Osteoblast (primary cell): ENCODE measurements at regions not wholly inside any gene's neighbourhood (a gene's known extent, or its start where the extent isn't known, plus 50 kb on each side); places are given as distances from the start of the nearest gene placed in this dataset.

Experiments used
- DNase-seq: peaks from one replicate; pipeline ENCODE4 v3.0.0; 2011; ENCODE audit warnings: low spot score, mixed read lengths; ENCODE audit not compliant: insufficient read length; ENCODE audit errors: missing footprints
- H2AFZ ChIP-seq: 2 replicates; pipeline ENCODE4 v1.6.0; 2011; ENCODE audit warnings: mild to moderate bottlenecking, low read length
- H3K27ac ChIP-seq: 2 replicates; pipeline ENCODE4 v1.5.1; 2011; ENCODE audit warnings: mild to moderate bottlenecking, low read depth, low read length, moderate library complexity
- H3K27me3 ChIP-seq: 2 replicates; pipeline ENCODE4 v1.6.0; 2012; ENCODE audit warnings: mild to moderate bottlenecking, control low read depth, inconsistent platforms, low read length, moderate library complexity; ENCODE audit not compliant: insufficient read depth
- H3K36me3 ChIP-seq: 2 replicates; pipeline ENCODE4 v1.5.1; 2011; ENCODE audit warnings: mild to moderate bottlenecking, low read length, control low read depth, moderate library complexity; ENCODE audit not compliant: insufficient read depth
- H3K4me1 ChIP-seq: 2 replicates; pipeline ENCODE4 v1.5.1; 2011; ENCODE audit warnings: mild to moderate bottlenecking, low read length, control low read depth, moderate library complexity; ENCODE audit not compliant: insufficient read depth
- H3K4me2 ChIP-seq: 2 replicates; pipeline ENCODE4 v1.6.0; 2011; ENCODE audit warnings: mild to moderate bottlenecking, low read length; ENCODE audit not compliant: insufficient read depth
- H3K4me3 ChIP-seq: fragments of 200-600 bp; sonication (generic); 3 replicates; pipeline ENCODE4 v1.5.1; 2012; ENCODE audit warnings: mild to moderate bottlenecking, low read length, inconsistent platforms; ENCODE audit not compliant: insufficient read depth
- H3K79me2 ChIP-seq: 2 replicates; pipeline ENCODE4 v1.6.0; 2012; ENCODE audit warnings: mild to moderate bottlenecking, low read length, control low read depth, inconsistent platforms; ENCODE audit not compliant: insufficient read depth
- H3K9me3 ChIP-seq: 2 replicates; pipeline ENCODE4 v1.5.1; 2011; ENCODE audit warnings: low read depth, low read length, control low read depth
- H4K20me1 ChIP-seq: 2 replicates; pipeline ENCODE4 v1.6.0; 2012; ENCODE audit warnings: mild to moderate bottlenecking, low read length, control low read depth; ENCODE audit not compliant: insufficient read depth
- TF ChIP-seq, protein P1 (sequence below): IDR thresholded peaks from 2 replicates; pipeline ENCODE4 v1.5.1; 2011; ENCODE audit warnings: mild to moderate bottlenecking, low read depth, low read length, moderate library complexity; ENCODE audit errors: extremely low read depth

DNA sequence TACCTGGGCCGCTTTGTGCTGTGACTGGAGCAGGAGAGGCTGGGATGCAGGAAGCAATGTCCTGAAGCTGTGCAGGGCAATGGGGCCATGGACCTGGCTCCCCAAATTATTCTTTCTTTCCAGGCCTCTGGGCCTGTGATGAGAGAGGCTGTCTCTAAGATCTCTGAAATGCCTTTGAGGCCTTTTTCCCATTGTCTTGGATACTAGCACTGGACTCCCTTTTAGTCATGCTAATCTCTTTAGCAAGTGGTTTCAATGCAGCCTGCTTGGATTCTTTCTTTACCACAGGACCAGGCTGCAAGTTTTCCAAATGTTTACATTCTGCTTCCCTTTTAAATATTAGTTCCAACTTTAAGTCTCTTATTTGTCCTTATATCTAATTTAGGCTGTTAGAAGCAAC is 64.8 kb upstream of the SGO1 start:
- Histone ChIP-seq H3K4me2 (no peak overlapping the region), H3K4me3 (no peak overlapping the region), H3K27ac (no peak overlapping the region), H3K27me3 (no peaks in the 10 kb centered on the region), H3K9me3 (no peaks in the 10 kb centered on the region), H3K4me1 (no peaks in the 10 kb centered on the region), H3K36me3 (no peaks in the 10 kb centered on the region), H4K20me1 (no peaks in the 10 kb centered on the region), H2AFZ (no peak overlapping the region), H3K79me2 (no peaks in the 10 kb centered on the region)
- no peak for DNase-seq
- TF ChIP-seq, protein P1, sequence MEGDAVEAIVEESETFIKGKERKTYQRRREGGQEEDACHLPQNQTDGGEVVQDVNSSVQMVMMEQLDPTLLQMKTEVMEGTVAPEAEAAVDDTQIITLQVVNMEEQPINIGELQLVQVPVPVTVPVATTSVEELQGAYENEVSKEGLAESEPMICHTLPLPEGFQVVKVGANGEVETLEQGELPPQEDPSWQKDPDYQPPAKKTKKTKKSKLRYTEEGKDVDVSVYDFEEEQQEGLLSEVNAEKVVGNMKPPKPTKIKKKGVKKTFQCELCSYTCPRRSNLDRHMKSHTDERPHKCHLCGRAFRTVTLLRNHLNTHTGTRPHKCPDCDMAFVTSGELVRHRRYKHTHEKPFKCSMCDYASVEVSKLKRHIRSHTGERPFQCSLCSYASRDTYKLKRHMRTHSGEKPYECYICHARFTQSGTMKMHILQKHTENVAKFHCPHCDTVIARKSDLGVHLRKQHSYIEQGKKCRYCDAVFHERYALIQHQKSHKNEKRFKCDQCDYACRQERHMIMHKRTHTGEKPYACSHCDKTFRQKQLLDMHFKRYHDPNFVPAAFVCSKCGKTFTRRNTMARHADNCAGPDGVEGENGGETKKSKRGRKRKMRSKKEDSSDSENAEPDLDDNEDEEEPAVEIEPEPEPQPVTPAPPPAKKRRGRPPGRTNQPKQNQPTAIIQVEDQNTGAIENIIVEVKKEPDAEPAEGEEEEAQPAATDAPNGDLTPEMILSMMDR = no peak

DNA sequence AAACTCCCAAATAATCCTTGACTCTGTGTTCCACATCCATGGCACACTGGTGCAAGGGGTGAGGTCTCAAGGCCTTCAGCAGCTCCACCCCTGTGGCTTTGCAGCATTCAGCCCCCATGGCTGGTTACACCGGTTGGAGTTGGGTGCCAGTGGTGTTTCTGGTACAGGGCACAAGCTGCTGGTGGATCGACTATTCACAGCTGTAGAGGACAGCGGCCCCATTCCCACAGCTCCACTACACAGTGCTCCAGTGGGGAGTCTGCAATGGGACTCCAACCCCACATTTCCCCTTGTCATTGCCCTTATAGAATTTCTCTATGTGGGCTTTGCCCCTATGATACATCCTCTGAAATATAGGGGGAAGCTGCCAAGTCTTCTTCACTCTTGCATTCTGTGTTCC is 64.3 kb upstream of the SGO1 start:
- no peaks in the 10 kb centered on the region for H3K27me3 ChIP-seq

DNA sequence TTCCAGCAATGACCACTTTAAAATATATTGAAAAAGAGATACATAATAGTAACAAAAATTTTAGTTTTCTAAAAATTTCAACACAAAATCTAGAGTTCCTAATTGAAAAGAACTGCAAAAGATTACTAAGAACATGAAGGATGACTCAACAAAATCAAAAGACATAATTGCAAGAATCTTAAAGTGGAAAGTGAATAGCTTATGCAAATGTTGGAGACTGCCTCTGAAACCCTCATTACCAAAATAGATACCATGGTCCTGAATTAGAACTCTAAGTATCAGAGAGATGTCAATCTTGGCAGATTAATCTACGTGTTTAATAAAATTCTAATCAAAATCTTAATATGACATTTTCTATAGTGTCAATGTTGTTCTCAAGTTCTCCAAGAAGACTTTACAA is 60.7 kb upstream of the SGO1 start:
- H4K20me1 ChIP-seq = no peaks in the 10 kb centered on the region
- TF ChIP-seq, protein P1 = no peak
- H3K79me2 ChIP-seq = no peaks in the 10 kb centered on the region
- no peaks in the 10 kb centered on the region for H3K36me3 ChIP-seq
- no peak overlapping the region for H3K4me3 ChIP-seq
- no peak for DNase-seq
- no peaks in the 10 kb centered on the region for H3K27me3 ChIP-seq
- no peaks in the 10 kb centered on the region for H3K4me1 ChIP-seq
- H3K4me2 ChIP-seq = no peak overlapping the region
- H3K9me3 ChIP-seq = no peaks in the 10 kb centered on the region
- no peak overlapping the region for H2AFZ ChIP-seq
- H3K27ac ChIP-seq = no peak overlapping the region

More for the DNA sequence above, 64.3 kb upstream of the SGO1 start:
- no peak overlapping the region for H3K4me3 ChIP-seq
- H3K4me2 ChIP-seq = no peak overlapping the region
- H3K27ac ChIP-seq = no peak overlapping the region
- no peaks in the 10 kb centered on the region for H3K4me1 ChIP-seq
- DNase-seq = no peak
- H4K20me1 ChIP-seq = no peaks in the 10 kb centered on the region
- H3K36me3 ChIP-seq = no peaks in the 10 kb centered on the region
- TF ChIP-seq, protein P1 = no peak
- no peak overlapping the region for H2AFZ ChIP-seq
- no peaks in the 10 kb centered on the region for H3K9me3 ChIP-seq
- H3K79me2 ChIP-seq = no peaks in the 10 kb centered on the region

DNA sequence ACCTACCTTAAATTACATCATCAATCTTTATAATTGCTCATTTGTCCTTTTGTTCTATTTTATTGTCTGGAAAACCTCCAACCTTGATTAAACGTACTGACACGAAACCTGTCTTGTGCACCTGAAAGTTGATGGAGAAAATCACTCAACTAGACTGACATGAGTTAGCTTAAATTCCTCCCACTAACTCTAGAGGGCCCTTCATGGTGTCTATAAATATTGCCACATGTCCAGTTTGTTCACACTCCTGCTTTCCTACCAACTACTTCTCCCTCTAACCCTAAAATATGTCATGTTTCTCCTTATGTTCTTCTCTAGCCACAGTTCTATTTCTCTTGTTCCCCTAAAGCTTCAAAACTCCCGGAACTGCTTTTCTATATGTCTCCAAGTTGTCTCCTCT is 59.8 kb upstream of the SGO1 start:
- no peak for DNase-seq
- Histone ChIP-seq H3K36me3 (no peaks in the 10 kb centered on the region), H3K4me2 (no peak overlapping the region), H4K20me1 (no peaks in the 10 kb centered on the region), H3K4me3 (no peak overlapping the region), H3K27me3 (no peaks in the 10 kb centered on the region), H3K27ac (no peak overlapping the region), H3K79me2 (no peaks in the 10 kb centered on the region), H3K9me3 (no peaks in the 10 kb centered on the region), H2AFZ (no peak overlapping the region), H3K4me1 (no peaks in the 10 kb centered on the region)
- TF ChIP-seq, protein P1 = no peak
